OCI-LY3 (cell line): ENCODE measurements at regions not wholly inside any gene's neighbourhood (a gene's known extent, or its start where the extent isn't known, plus 50 kb on each side); places are given as distances from the start of the nearest gene placed in this dataset.

ENCODE experiments used
- EZH2phosphoT487 ChIP-seq: fragments of 200-600 bp; shearing (Covaris generic); IDR thresholded peaks from 2 replicates; pipeline ENCODE4 v1.6.1; 2018; ENCODE audit warnings: antibody characterized with exemption, mixed run types, low read depth
- TF ChIP-seq, protein P1 (sequence below): fragments of 200-600, 300-600 bp; sonication (generic); IDR thresholded peaks from 2 replicates; pipeline ENCODE4 v1.5.1; 2014; ENCODE audit warnings: antibody characterized with exemption, low read length, low read depth

DNA sequence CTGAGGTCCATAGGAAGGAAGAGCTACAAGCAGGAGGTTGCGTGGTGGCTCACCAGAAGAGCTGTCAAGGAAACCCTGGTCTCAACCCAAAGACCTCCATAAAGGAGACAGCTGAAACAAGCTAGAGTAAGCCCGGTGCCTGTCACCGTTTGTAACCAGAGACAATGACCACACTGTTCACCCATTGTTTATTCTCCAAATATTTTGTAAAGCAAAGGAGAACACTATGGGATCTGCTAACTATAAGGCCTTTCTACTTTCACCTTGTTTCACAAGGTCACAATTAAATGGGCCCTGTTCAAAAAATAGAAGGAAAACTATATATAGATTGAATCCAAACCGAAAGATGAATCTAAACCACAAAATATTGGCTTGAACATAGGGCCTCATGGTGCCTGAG lies 128.9 kb upstream of the TPRG1 start:
- TF ChIP-seq, protein P1, sequence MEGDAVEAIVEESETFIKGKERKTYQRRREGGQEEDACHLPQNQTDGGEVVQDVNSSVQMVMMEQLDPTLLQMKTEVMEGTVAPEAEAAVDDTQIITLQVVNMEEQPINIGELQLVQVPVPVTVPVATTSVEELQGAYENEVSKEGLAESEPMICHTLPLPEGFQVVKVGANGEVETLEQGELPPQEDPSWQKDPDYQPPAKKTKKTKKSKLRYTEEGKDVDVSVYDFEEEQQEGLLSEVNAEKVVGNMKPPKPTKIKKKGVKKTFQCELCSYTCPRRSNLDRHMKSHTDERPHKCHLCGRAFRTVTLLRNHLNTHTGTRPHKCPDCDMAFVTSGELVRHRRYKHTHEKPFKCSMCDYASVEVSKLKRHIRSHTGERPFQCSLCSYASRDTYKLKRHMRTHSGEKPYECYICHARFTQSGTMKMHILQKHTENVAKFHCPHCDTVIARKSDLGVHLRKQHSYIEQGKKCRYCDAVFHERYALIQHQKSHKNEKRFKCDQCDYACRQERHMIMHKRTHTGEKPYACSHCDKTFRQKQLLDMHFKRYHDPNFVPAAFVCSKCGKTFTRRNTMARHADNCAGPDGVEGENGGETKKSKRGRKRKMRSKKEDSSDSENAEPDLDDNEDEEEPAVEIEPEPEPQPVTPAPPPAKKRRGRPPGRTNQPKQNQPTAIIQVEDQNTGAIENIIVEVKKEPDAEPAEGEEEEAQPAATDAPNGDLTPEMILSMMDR, result no peak
- TF ChIP-seq EZH2phosphoT487, result no peak
